H7 (cell line): ENCODE measurements at regions not wholly inside any gene's neighbourhood (a gene's known extent, or its start where the extent isn't known, plus 50 kb on each side); places are given as distances from the start of the nearest gene placed in this dataset.
A peak's percentile ranks its signal among the peaks of the same experiment; 100 is the strongest.

Experiments used
- DNase-seq: peaks from one replicate; pipeline ENCODE4 v3.0.0; 2012
- H3K27me3 ChIP-seq: 2 replicates; pipeline ENCODE4 v1.6.0; 2011; ENCODE audit warnings: mild to moderate bottlenecking, low read length; ENCODE audit not compliant: control insufficient read depth, insufficient read depth
- H3K36me3 ChIP-seq: replicated peaks from 2 replicates; pipeline ENCODE4 v1.5.1; 2011; ENCODE audit warnings: low read length; ENCODE audit not compliant: control insufficient read depth, insufficient read depth
- H3K4me3 ChIP-seq: 2 replicates; pipeline ENCODE4 v1.5.1; 2011; ENCODE audit warnings: low read depth, mild to moderate bottlenecking, control low read depth, low read length, moderate library complexity; ENCODE audit not compliant: insufficient read depth

DNA sequence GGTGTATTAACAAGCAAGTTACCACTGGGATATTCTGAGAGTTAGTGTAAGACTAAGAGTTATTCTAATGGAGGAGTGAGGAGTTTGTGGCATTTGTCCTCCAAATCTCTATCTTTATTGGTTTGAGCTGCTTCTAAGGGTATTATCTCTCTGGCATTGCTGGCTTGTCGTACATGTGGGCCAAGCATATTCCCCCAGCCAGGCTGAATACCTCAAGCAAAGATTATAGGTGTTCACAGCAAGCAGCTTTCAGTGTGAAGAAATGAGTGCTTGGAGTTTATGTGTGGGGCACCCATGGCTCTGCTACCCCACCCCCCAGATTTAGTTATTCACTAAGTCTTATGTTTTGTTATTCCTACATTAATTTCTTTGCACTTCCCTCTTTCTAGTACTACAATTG, 193.6 kb upstream of the FANCL start:
- no peaks in the 10 kb centered on the region for H3K36me3 ChIP-seq
- no peak for DNase-seq

GRCh38 chr2:58432491-58433170, 191.5 kb upstream of the FANCL start:
- DNase-seq: no peak
- no peak overlapping the region for H3K4me3 ChIP-seq
- H3K27me3 ChIP-seq: no peaks in the 10 kb centered on the region
- no peaks in the 10 kb centered on the region for H3K36me3 ChIP-seq

More for the DNA sequence above, 193.6 kb upstream of the FANCL start:
- H3K4me3 ChIP-seq: no peak overlapping the region
- H3K27me3 ChIP-seq: no peaks in the 10 kb centered on the region

DNA sequence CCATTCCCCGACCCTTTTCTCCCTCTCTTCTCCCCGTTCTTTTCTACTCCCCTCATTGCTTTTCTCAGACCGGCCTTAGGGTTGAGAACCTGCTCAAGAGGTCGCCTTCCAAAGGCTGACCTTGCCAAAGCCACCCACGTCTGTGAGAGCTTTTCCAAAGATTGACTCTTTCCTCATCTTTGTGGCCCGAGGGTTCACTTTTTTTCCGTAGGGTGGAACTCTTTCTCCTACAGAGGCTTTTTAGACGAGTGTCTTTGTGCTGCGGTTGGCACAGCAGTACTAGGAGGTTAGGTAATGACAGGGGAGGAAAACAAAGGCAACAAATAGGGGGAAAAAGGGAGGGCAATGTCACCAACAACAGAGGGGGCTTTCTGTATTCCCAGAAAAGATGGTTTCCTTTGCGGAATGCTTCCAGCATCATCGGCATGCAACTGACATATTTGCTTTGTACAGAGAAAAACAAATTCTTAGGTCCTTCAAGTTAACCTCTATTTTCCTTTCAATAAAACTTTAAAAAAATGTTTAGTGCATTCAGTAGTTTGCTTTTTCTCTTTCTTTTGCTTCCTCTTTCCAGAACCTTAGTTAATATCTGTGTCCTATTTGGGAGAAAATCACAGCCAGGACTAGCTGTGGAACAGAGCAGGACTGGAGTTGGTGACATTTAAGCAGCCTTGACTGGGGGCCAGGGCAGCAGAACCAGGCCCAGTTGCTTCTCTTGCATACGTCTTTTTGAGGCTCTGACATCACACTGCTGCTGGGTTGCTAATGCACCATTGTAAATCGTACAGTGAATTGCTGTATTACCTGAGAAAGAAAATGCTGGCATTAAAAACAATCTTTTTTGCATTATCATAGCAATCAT, 188.1 kb upstream of the FANCL start:
- Histone ChIP-seq H3K4me3 (peak overlapping the region; percentile 71), H3K36me3 (no peaks in the 10 kb centered on the region), H3K27me3 (no peaks in the 10 kb centered on the region)
- DNase-seq: peak; percentile 14

DNA sequence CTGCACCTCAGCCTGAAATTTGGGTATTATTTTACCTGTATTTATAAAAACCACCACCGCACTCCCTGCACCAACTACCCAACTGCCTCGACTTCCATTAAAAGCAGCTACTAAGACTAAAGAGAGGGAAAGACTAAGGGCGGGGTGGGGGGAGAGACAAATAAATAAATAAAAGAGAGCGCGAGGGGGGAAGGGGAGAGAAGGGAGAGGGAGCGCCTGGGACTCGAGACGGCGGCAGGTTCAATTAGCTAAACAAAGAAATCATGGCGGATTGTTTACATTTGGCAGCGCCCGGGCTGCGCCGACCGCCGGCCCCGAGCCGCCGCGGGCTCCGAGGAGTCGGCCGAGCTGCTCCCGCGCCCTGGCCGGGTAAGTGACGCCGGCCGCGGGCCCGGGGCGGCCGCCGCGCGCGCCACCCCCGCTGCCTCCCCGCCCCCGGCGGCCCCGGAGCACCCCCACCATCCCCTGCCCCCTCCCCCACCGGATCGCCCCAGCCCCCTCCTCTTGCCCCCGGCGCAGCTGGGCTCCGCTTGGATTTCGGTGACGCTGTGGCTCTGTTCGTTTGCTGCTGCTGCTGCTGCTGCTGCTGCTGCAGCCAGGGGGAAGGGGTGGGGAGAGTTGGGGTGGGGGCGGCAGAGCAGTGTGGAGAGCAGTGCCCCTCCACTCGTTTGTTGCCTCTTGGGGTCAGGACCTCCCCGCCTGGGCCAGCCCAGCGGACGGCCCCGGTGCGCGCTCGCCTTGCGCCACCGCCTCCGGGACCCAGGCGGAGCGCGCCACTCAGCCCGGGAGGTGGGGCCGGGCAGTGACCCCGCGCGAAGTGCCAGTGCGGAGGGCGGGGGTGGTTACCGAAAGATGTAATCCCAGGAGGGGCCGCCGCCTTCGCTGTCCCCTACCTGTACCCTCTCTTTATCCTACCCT, 187.2 kb upstream of the FANCL start:
- peak; percentile 92 for DNase-seq
- peak overlapping the region; percentile 71 for H3K4me3 ChIP-seq

GRCh38 chr2:58427572-58428095, 186.5 kb upstream of the FANCL start:
- Histone ChIP-seq H3K36me3 (no peaks in the 10 kb centered on the region), H3K4me3 (peak overlapping the region; percentile 71), H3K27me3 (no peaks in the 10 kb centered on the region)
- DNase-seq: peak; percentile 40

More for the DNA sequence above, 187.2 kb upstream of the FANCL start:
- Histone ChIP-seq H3K27me3 (no peaks in the 10 kb centered on the region), H3K36me3 (no peaks in the 10 kb centered on the region)

GRCh38 chr2:58425368-58425767, 184.2 kb upstream of the FANCL start:
- Histone ChIP-seq H3K36me3 (no peaks in the 10 kb centered on the region), H3K27me3 (no peaks in the 10 kb centered on the region), H3K4me3 (no peak overlapping the region)
- no peak for DNase-seq

DNA sequence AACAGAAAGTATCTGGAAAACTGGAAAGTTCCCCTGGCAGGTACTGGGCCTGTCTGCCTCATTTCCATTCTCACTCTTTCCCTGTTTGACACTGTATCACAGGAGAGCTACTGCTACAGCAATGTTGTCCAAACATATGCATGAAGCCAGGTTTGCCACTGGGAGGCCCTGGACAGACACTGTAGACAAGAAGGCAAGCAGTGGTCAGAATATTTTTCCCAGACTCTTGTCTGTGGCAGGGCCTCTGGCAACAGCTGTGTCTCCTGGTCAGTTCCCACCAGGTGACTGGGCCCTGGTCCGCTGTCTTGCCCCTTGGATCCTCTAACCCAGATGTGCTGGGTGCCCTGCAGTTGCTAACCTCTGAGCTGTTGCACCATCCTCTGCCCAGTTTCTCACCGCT, 178.9 kb upstream of the FANCL start:
- Histone ChIP-seq H3K27me3 (no peaks in the 10 kb centered on the region), H3K36me3 (no peaks in the 10 kb centered on the region)

DNA sequence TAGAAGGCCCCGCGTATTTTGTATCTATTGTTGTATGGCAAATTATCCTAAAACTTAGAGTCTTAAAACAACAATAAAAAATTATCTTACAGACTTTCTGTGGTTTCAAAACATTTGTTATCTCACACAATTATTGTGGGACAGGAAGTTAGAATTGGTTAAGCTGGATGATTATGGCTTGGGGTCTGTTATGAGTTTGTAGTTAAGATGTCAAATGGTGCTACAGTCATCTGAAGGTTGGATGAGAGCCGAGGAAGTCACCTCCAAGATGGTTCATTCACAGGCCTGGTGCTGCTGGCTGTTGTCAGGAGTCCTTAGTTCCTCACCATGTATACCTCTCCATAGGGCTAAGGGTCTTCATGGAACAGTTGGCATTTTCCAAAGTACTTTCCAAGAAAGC, 175.6 kb upstream of the FANCL start:
- no peak for DNase-seq
- no peaks in the 10 kb centered on the region for H3K36me3 ChIP-seq
- no peak overlapping the region for H3K4me3 ChIP-seq
- no peaks in the 10 kb centered on the region for H3K27me3 ChIP-seq

More for the DNA sequence above, 178.9 kb upstream of the FANCL start:
- no peak for DNase-seq
- H3K4me3 ChIP-seq: no peak overlapping the region

DNA sequence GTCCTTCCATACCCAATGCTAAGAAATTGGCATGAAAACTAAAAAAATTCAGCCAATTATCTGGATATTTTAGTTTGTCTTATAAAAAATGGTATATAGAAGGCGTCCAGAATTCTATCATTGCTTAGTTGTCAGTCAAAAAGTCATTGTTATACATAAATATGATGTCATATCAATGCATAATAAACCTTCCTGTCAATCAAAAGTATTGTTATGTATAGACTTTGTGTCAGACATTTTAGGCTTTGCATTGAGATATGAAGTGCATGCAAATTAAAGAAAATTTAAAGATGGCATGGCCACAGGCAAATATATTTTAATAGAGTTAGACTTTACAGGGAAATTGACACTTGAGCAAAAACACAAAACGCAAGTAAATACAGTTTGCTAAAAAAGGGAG, 173.4 kb upstream of the FANCL start:
- no peak overlapping the region for H3K4me3 ChIP-seq
- no peaks in the 10 kb centered on the region for H3K27me3 ChIP-seq
- H3K36me3 ChIP-seq: no peaks in the 10 kb centered on the region
- no peak for DNase-seq

GRCh38 chr2:58410549-58410948, 169.4 kb upstream of the FANCL start:
- no peaks in the 10 kb centered on the region for H3K36me3 ChIP-seq
- H3K27me3 ChIP-seq: no peaks in the 10 kb centered on the region
- H3K4me3 ChIP-seq: no peak overlapping the region
- DNase-seq: no peak

DNA sequence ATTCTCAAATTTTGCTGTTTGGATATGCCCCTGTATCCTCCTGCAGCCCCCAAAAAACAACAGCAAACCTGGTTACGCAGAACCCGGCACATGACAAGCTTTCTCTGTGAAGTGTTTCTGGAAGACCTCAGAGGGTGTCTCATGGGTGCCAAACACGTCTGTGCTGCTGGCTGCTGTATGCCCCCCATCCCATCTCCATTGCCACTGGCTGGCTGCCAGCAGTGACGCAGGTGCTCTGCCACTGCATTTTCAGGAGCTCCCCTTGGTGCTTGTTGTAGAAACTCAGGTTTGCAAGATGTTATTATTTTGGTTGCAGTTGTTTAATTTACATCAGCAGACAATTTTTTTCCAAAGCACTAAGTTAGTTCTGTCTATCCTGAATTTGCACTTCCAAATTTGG, 166.4 kb upstream of the FANCL start:
- H3K36me3 ChIP-seq: no peaks in the 10 kb centered on the region
- H3K4me3 ChIP-seq: no peak overlapping the region
- no peak for DNase-seq
- H3K27me3 ChIP-seq: no peaks in the 10 kb centered on the region

- no peaks in the 10 kb centered on the region for H3K27me3 ChIP-seq
- no peaks in the 10 kb centered on the region for H3K36me3 ChIP-seq
- H3K4me3 ChIP-seq: no peak overlapping the region
- DNase-seq: no peak
These were observed 164.2 kb upstream of the FANCL start for GRCh38 chr2:58405341-58405740.

GRCh38 chr2:58401936-58402335, 160.8 kb upstream of the FANCL start:
- Histone ChIP-seq H3K4me3 (no peak overlapping the region), H3K36me3 (no peaks in the 10 kb centered on the region), H3K27me3 (no peaks in the 10 kb centered on the region)
- DNase-seq: no peak

- Histone ChIP-seq H3K27me3 (no peaks in the 10 kb centered on the region), H3K4me3 (no peak overlapping the region), H3K36me3 (no peaks in the 10 kb centered on the region)
- no peak for DNase-seq
These were observed 157.3 kb upstream of the FANCL start for GRCh38 chr2:58398406-58398805.
